ENCODE measurements at regions not wholly inside any gene's neighbourhood (a gene's known extent, or its start where the extent isn't known, plus 50 kb on each side); places are given as distances from the start of the nearest gene placed in this dataset.

DNA sequence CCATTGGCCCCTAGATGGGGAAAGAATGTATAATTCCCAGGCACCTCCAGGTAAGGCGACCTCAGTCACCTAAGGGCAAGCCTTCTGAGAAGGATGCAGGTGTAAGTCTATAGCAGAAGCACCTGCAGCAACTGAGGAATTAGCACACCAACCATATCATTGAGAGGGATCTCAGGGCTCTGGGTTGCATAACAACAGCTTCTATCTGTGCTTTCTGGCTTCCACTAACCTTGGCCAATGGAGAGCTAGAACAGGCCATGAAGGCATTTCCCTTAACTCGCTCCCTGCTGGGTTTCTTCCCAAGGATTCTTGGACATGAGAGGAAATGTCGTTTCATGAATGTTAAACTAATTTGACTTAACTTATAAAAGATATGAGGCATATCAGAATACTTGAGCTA, 177.8 kb upstream of the GK2 start:
- TF ChIP-seq EZH2 (IDR thresholded peaks at IDR 0.05; ENCODE audit: borderline replicate concordance, low read depth, low read length, severe bottlenecking) = no peak
- TF ChIP-seq, protein P1, sequence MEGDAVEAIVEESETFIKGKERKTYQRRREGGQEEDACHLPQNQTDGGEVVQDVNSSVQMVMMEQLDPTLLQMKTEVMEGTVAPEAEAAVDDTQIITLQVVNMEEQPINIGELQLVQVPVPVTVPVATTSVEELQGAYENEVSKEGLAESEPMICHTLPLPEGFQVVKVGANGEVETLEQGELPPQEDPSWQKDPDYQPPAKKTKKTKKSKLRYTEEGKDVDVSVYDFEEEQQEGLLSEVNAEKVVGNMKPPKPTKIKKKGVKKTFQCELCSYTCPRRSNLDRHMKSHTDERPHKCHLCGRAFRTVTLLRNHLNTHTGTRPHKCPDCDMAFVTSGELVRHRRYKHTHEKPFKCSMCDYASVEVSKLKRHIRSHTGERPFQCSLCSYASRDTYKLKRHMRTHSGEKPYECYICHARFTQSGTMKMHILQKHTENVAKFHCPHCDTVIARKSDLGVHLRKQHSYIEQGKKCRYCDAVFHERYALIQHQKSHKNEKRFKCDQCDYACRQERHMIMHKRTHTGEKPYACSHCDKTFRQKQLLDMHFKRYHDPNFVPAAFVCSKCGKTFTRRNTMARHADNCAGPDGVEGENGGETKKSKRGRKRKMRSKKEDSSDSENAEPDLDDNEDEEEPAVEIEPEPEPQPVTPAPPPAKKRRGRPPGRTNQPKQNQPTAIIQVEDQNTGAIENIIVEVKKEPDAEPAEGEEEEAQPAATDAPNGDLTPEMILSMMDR (IDR thresholded peaks at IDR 0.05; ENCODE audit: borderline replicate concordance, extremely low read depth, low read length, poor library complexity, severe bottlenecking) = no peak
